ENCODE measurements at regions not wholly inside any gene's neighbourhood (a gene's known extent, or its start where the extent isn't known, plus 50 kb on each side); places are given as distances from the start of the nearest gene placed in this dataset.

DNA sequence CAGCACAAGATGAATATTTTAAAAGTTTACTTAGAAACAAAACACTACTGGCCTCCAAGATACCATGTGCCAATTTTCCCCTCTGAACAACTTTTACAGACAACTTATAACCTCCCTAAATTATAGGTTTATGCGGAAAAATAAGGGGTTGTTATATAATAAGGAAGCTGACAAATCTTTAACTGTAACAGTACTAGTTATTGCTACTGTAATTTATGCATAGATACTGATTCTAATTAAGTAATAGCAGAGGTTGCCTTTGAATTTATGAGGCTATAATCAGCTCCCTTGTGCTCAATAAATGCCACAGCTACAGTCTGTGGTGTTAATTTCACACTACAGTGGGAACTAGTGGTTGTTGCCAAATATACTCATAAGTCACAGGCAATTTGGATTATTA lies 291.3 kb upstream of the PCSK5 start:
- TF ChIP-seq, protein P1, sequence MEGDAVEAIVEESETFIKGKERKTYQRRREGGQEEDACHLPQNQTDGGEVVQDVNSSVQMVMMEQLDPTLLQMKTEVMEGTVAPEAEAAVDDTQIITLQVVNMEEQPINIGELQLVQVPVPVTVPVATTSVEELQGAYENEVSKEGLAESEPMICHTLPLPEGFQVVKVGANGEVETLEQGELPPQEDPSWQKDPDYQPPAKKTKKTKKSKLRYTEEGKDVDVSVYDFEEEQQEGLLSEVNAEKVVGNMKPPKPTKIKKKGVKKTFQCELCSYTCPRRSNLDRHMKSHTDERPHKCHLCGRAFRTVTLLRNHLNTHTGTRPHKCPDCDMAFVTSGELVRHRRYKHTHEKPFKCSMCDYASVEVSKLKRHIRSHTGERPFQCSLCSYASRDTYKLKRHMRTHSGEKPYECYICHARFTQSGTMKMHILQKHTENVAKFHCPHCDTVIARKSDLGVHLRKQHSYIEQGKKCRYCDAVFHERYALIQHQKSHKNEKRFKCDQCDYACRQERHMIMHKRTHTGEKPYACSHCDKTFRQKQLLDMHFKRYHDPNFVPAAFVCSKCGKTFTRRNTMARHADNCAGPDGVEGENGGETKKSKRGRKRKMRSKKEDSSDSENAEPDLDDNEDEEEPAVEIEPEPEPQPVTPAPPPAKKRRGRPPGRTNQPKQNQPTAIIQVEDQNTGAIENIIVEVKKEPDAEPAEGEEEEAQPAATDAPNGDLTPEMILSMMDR (conservative IDR thresholded peaks at IDR 0.05; ENCODE audit: low read length), result no peak
- no peak for TF ChIP-seq EZH2phosphoT487 (IDR thresholded peaks at IDR 0.05; ENCODE audit: borderline replicate concordance)

Data from Loucy (cell line).